HG02571 (cell line): ENCODE measurements at regions not wholly inside any gene's neighbourhood (a gene's known extent, or its start where the extent isn't known, plus 50 kb on each side); places are given as distances from the start of the nearest gene placed in this dataset.

ENCODE experiments used
- ATAC-seq: cut with Tn5 transposase; IDR thresholded peaks from one replicate; pipeline ENCODE4 v1.9.1; 2021; ENCODE audit warnings: mild to moderate bottlenecking, moderate library complexity; ENCODE audit not compliant: unreplicated experiment

DNA sequence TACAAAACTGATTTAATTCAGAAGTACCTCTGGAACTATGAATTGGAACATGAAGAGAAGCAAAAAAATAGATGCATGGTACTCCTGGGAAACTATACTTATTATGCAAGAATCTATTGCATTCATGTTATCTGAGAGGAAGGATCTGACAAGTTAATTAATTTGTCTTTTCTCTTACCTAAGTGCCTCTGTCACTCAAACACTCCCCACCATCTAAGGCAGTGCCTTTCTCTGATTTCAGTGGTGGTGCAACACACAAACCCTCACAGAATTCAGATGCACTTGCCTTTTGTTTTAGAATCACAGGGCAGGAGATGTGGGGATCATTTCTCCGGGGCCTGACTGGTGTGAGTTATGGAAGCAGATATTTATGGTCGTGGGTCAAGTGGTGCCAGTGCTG is 52.5 kb upstream of the C9orf72 start:
- no peak for ATAC-seq

GRCh38 chr9:27626244-27627187 is 53.2 kb upstream of the C9orf72 start:
- ATAC-seq, result no peak

GRCh38 chr9:27627188-27627564 is 53.9 kb upstream of the C9orf72 start:
- no peak for ATAC-seq

DNA sequence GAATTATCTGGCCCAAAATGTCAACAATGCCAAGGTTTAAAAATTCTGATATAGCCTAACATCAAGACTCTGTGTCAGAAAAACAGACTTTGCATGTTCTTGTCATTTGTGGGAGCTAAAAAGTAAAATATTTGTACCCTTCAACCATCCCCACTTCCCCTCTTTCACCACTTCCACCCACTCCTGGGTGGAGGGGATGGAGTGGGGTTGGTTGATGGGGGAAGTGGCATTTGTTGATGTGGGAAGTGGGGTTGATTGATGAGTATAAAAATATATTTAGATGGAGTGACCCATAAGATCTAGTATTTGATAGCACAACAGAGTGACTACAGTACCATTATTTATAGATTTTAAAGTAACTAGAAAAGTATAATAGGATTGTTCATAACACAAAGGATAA is 55.0 kb upstream of the C9orf72 start:
- ATAC-seq, result no peak

DNA sequence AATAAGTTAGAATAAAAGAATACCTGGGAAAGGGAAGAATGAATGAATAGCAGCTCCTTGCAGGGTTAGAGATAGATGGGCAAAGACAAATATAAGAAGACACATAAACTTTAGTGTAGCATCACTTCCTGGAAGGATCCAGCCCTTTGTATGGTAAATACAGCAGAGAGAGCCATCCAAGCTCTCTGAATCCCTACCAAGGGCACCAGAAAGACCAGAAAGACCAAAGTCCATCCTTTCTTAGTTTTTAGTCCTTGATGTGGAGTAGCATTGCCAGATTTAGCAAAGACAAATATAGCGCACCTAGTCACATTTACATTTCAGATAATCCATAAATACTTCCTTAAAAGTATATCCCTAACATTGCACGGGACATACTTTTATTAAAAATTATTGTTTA is 56.1 kb upstream of the C9orf72 start:
- no peak for ATAC-seq

DNA sequence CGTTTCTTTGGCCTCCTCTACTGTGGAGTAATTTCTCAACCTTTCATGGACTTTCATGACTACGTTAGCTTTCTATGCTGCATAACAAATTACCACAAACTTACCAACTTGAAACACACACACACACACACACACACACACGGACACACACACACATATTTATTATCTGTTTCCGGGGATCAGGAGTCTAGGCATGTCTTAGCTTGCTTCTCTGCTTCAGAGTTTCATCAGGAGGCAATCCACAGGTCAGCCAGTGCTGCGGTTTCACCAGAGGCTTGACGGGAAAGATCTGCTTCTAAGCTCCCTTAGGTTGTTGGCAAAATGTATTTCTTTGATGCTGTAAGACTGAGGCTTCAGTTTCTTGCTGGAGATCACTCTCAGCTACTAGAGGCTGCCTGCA is 59.0 kb upstream of the C9orf72 start:
- ATAC-seq, result no peak

DNA sequence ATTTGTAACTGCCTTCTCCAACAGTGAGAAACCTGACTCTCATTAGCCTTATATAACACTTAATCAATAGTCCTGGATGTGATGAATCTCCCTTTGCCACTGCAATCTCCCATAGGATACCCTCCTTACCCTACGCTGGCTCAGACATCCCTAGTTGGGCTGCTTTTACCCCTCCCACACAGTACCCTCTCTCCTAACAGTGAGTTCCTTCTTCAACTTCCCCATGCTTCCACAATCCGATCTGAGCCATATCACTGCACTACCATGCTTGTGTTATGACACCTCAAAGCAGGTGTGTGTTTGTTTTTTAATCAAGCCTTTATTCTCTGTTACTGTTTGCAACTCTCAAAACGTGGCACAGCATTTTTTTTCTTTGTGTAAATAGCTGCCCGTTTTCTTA is 60.5 kb upstream of the C9orf72 start:
- ATAC-seq, result no peak

- ATAC-seq, result no peak
Observed at GRCh38 chr9:27634879-27635278, 61.6 kb upstream of the C9orf72 start.

GRCh38 chr9:27638716-27639115 is 65.4 kb upstream of the C9orf72 start:
- ATAC-seq, result no peak

DNA sequence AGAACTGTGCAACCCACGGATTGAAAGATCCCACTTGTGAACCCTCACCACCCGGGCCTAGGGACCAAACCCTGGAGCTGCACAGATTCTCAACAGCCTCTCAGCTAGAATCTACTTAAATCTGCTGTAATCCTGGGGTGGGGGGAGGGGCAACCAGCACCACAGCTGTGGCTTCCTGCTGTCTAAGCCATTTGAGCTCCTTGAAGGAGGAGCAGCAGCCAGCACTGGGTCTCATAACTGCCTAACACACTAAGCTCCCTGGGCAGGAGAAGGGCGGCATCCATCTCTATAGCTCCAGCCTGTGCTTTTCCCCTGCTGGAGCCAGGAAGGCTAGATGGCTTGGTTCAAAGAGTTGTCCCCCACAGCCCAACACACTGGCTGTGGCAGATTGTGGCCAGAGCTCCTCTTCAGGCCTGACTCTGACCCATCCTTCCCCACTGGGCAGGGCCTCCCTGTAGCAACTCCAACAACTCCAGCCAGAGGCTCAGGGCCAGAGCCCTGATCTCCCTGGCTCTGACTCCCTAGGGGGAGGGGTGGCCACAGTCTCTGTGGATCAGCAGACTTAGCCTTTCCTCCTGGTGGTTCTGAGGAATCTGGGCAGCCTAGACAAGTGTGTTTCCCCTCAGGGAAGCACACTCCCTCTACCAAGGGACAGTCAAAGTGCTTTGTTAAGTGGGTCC is 72.0 kb upstream of the C9orf72 start:
- ATAC-seq, result no peak

GRCh38 chr9:27653246-27653645 is 80.0 kb upstream of the C9orf72 start:
- no peak for ATAC-seq

GRCh38 chr9:27653957-27654356 is 80.7 kb upstream of the C9orf72 start:
- ATAC-seq, result no peak

DNA sequence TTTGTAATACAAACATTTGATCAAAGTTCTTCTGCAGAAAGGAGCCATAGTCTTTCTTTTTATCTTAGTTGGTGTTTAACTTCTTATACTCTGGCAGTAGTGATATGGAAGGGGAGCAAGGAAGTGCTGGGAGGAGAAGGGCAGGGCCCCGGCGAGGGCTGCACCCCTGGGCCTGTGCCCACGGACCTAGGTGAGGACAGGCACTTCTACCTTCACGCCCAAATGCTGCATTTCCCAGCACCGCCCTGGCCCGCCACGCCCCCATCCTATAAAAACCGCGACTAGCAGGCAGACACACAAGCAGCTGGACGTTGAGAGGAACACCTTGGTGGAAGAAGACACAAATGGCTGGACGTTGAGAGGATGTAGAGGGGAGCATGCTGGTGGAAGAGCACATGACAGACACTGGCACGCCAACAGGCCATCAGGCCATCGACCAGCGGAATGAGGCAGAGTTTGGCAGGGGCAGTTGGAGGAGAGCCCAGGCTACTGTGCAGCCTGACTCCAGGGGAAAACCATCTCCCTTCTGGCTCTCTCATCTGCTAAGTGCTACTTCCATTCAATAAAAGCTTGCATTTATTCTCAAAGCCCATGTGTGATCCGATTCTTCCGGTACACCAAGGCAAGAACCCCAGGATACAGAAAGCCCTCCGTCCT is 81.5 kb upstream of the C9orf72 start:
- ATAC-seq, result no peak

DNA sequence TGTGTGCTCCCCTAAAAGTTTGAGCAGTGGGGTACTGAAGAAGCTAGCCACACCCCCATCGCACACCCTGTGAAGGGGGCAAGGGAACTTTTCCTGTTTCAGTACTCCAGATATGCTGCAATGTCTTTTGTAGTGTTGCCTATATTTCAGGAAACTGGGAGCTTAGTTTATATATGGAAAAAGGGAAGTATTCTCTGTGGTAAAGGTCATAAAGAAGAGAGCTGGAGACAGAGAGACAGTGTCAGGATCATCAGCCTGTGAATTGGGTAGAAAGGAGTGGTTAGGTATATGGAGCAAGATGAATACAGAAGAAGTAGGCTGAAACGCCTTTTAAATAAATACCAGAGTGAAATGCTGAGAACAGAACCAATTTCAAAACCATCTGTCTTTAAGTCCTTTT is 82.2 kb upstream of the C9orf72 start:
- ATAC-seq, result no peak

DNA sequence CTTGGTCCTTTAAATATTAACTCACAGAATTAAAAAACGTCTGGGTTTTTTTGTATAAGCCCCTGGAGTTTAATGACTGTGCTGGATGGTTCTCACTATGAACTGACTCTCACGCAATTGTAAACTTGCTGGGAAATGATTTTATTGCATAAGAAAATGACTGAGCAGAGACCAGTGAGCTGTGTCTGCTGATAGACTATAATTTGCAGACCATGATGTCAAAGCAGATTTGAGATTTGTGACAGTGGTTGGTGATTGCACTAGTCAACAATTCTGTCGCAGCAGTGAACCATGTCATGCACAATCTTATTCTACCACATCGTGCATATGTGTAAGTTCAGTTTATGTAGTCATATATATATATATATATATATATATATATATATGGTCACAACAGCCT is 85.7 kb upstream of the C9orf72 start:
- ATAC-seq, result no peak

GRCh38 chr9:27659571-27659970 is 86.3 kb upstream of the C9orf72 start:
- no peak for ATAC-seq

- no peak for ATAC-seq
Observed at GRCh38 chr9:27660148-27660547, 86.9 kb upstream of the C9orf72 start.

- no peak for ATAC-seq
Observed at GRCh38 chr9:27663526-27663925, 90.2 kb upstream of the C9orf72 start.

DNA sequence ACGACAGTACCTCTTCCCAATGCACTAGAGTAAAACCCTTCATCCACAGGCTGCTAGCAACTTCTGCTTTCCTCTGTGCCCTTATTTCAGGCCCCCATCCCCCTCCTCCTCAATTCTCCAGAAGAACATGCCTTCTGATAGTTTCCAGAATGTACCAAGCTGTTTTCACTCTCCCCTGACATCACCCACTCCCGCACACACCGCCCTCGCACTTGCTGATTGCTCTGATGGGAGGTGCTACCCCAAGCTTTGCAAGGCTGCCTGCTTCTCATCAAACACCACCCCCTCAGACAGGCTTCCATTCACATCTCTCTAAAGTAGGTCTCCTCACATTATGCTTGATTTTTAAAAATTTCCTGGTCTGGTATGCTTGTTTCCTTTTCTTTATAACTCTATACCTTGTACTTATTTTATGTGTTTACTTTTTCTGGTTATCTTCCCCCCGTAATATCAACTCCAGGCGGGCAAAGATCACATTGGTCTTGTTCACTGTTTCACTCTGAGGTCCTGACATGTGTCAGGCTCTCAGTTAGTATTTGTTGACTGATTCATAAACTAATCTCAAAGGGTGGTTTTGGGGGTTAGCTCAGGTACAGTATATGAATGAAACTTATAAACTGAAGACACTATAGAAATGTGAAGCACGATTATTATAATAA is 91.0 kb upstream of the C9orf72 start:
- ATAC-seq, result no peak

DNA sequence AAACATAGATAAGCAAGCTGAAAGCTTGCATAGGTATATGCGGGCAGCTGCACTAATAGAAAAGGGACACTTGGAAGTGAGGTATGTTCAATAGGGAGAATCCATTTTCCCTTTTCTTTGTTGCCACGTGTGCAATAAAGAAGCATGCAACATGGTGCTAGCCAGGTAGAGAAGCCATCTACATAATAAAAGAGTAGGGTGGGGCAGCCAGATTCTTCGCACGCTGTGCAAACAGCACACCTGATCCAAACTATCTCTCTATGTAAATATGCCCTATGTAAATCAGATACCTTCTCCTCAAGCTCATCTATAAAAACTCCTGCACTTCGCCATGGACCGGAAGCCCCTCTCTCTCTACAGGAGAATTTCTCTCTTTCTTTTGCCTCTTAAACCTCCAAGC is 91.9 kb upstream of the C9orf72 start:
- no peak for ATAC-seq

GRCh38 chr9:27668280-27668679 is 95.0 kb upstream of the C9orf72 start:
- no peak for ATAC-seq
